HCT116 (cell line): ENCODE measurements at regions not wholly inside any gene's neighbourhood (a gene's known extent, or its start where the extent isn't known, plus 50 kb on each side); places are given as distances from the start of the nearest gene placed in this dataset.

Experiments used
- ATAC-seq: fragments of 200-7000 bp; cut with Tn5 transposase; 2 replicates; pipeline ENCODE4 v1.9.1; 2020; ENCODE audit warnings: mild to moderate bottlenecking, moderate library complexity
- BruUV-seq: library from RNA; stranded (reverse); fragments of 400-500 nt; replicated peaks from 2 replicates; lab custom pipeline; 2021; lab: Mats Ljungman, UMichigan
- CTCF ChIA-PET: fragments of 300-600 bp; sonication (Branson Sonifier 250); formaldehyde crosslinking; loops from one replicate; lab custom pipeline; 2021; ENCODE audit warnings: antibody characterized with exemption; lab: Charles Lee
- POLR2A ChIA-PET: fragments of 300-600, 350-600 bp; sonication (Branson Sonifier 250); formaldehyde crosslinking; loops from one replicate; lab custom pipeline; 2021; ENCODE audit warnings: antibody characterized with exemption; lab: Charles Lee
- RAD21 ChIA-PET, 2 experiments: fragments of 300-600 bp; sonication (Branson Sonifier 250); formaldehyde crosslinking; loops; one replicate each; lab custom pipeline; 2023; ENCODE audit warnings: low total read pairs in 2 of 2; ENCODE audit not compliant: uncharacterized antibody in 2 of 2, unreplicated experiment in 2 of 2, low non-redundant PET in 1 of 2; lab: Charles Lee
- DNase-seq: peaks from one replicate; pipeline ENCODE4 v3.0.0-alpha.2; 2010; ENCODE audit warnings: low read depth, low spot score
- H2AFZ ChIP-seq: fragments of 200-600 bp; shearing (Covaris generic), sonication (generic); 2 replicates; pipeline ENCODE4 v1.6.1; 2017; ENCODE audit warnings: low read depth, mixed run types, mixed read lengths, antibody characterized with exemption, low read length; ENCODE audit not compliant: poor library complexity, severe bottlenecking
- H3K27ac ChIP-seq: 2 replicates; pipeline ENCODE4 v1.5.1; 2012; ENCODE audit warnings: low read depth, low read length
- H3K27me3 ChIP-seq: fragments of 200-600 bp; sonication (generic); 2 replicates; pipeline ENCODE4 v1.6.1; 2016; ENCODE audit warnings: mixed run types, low read length, mixed read lengths; ENCODE audit not compliant: insufficient read depth
- H3K36me3 ChIP-seq, 2 experiments: fragments of 200-500 bp in 1 of 2; fragments of 200-600 bp in 1 of 2; sonication (Bioruptor generic) in 1 of 2; sonication (generic) in 1 of 2; 2 replicates each; pipeline versions ENCODE4 v1.5.1 to v1.6.1; 2014 to 2016; ENCODE audit warnings: low read length in 2 of 2, inconsistent platforms in 1 of 2, mixed read lengths in 1 of 2, mixed run types in 1 of 2; ENCODE audit not compliant: insufficient read depth in 2 of 2, control insufficient read depth in 1 of 2
- H3K4me1 ChIP-seq, 2 experiments: fragments of 200-600 bp in 1 of 2; sonication (generic) in 1 of 2; 2 replicates each; pipeline versions ENCODE4 v1.5.1 to v1.6.1; 2012 to 2017; ENCODE audit warnings: low read length in 2 of 2, inconsistent platforms in 1 of 2, mild to moderate bottlenecking in 1 of 2, mixed read lengths in 1 of 2, mixed run types in 1 of 2, moderate library complexity in 1 of 2; ENCODE audit not compliant: insufficient read depth in 2 of 2, control insufficient read depth in 1 of 2
- H3K4me2 ChIP-seq: fragments of 200-600 bp; sonication (generic); 2 replicates; pipeline ENCODE4 v1.6.1; 2017; ENCODE audit warnings: mixed run types, low read length, mixed read lengths
- H3K4me3 ChIP-seq, 2 experiments: fragments of 200-600 bp in 1 of 2; sonication (generic) in 1 of 2; replicated peaks in 1 of 2; 2 replicates each; pipeline ENCODE4 v1.5.1; 2011 to 2016; ENCODE audit warnings: low read length in 2 of 2, control low read depth in 1 of 2, low read depth in 1 of 2, mild to moderate bottlenecking in 1 of 2, mixed read lengths in 1 of 2, mixed run types in 1 of 2
- H3K79me2 ChIP-seq: fragments of 200-600 bp; sonication (generic); 2 replicates; pipeline ENCODE4 v1.6.1; 2017; ENCODE audit warnings: mild to moderate bottlenecking, mixed run types, low read length, moderate library complexity, mixed read lengths; ENCODE audit not compliant: insufficient read depth
- H3K9ac ChIP-seq: fragments of 200-600 bp; sonication (generic); 2 replicates; pipeline ENCODE4 v1.6.1; 2016; ENCODE audit warnings: low read length, mixed read lengths
- H3K9me2 ChIP-seq: fragments of 200-600 bp; sonication (generic), shearing (Covaris generic); 2 replicates; pipeline ENCODE4 v1.6.1; 2017; ENCODE audit warnings: mixed run types, mild to moderate bottlenecking, moderate library complexity; ENCODE audit not compliant: insufficient read depth
- H3K9me3 ChIP-seq, 2 experiments: fragments of 200-500 bp in 1 of 2; fragments of 200-600 bp in 1 of 2; sonication (Bioruptor generic) in 1 of 2; sonication (generic) in 1 of 2; 2 replicates each; pipeline ENCODE4 v1.6.1; 2014 to 2017; ENCODE audit warnings: low read length in 2 of 2, mixed read lengths in 2 of 2, inconsistent platforms in 1 of 2, low read depth in 1 of 2, mild to moderate bottlenecking in 1 of 2, mixed run types in 1 of 2, moderate library complexity in 1 of 2; ENCODE audit not compliant: control insufficient read depth in 1 of 2, insufficient read depth in 1 of 2
- H4K20me1 ChIP-seq: fragments of 200-600 bp; sonication (generic), shearing (Covaris generic); 2 replicates; pipeline ENCODE4 v1.6.1; 2017; ENCODE audit warnings: mixed run types, mild to moderate bottlenecking, moderate library complexity; ENCODE audit not compliant: insufficient read depth
- CBX3 ChIP-seq: IDR thresholded peaks from 2 replicates; pipeline ENCODE4 v1.6.1; 2012; ENCODE audit warnings: low read depth
- CEBPB ChIP-seq: IDR thresholded peaks from 2 replicates; pipeline ENCODE4 v1.6.1; 2012; ENCODE audit warnings: low read depth
- CTCF ChIP-seq, 3 experiments: fragments of 200-600 bp in 1 of 3; sonication (generic) in 1 of 3; IDR thresholded peaks in 2 of 3; conservative IDR thresholded peaks in 1 of 3; 2 replicates each; pipeline ENCODE4 v1.5.1; 2012 to 2017; ENCODE audit warnings: low read depth in 2 of 3, low read length in 2 of 3, antibody characterized with exemption in 1 of 3, borderline replicate concordance in 1 of 3, control low read depth in 1 of 3, mild to moderate bottlenecking in 1 of 3, mixed read lengths in 1 of 3, mixed run types in 1 of 3, moderate library complexity in 1 of 3; ENCODE audit not compliant: insufficient read depth in 1 of 3
- EGR1 ChIP-seq: IDR thresholded peaks from 2 replicates; pipeline ENCODE4 v1.6.1; 2012; ENCODE audit warnings: low read depth
- ELF1 ChIP-seq: IDR thresholded peaks from 2 replicates; pipeline ENCODE4 v1.6.1; 2012; ENCODE audit warnings: low read depth, borderline replicate concordance
- EZH2 ChIP-seq: fragments of 200-600 bp; sonication (generic); IDR thresholded peaks from 2 replicates; pipeline ENCODE4 v1.6.1; 2017; ENCODE audit warnings: antibody characterized with exemption, mixed run types
- FOSL1 ChIP-seq: IDR thresholded peaks from 2 replicates; pipeline ENCODE4 v1.6.1; 2012; ENCODE audit warnings: low read depth
- JUND ChIP-seq: IDR thresholded peaks from 2 replicates; pipeline ENCODE4 v1.6.1; 2012
- POLR2A ChIP-seq: IDR thresholded peaks from 2 replicates; pipeline ENCODE4 v1.7.0; 2011; ENCODE audit warnings: borderline replicate concordance; ENCODE audit not compliant: insufficient read depth, insufficient read length; ENCODE audit errors: extremely low read depth
- POLR2AphosphoS5 ChIP-seq: IDR thresholded peaks from 2 replicates; pipeline ENCODE4 v1.6.1; 2011; ENCODE audit warnings: mild to moderate bottlenecking, low read depth, low read length, moderate library complexity
- SRF ChIP-seq: IDR thresholded peaks from 2 replicates; pipeline ENCODE4 v1.6.1; 2012; ENCODE audit warnings: low read depth
- TCF7L2 ChIP-seq: IDR thresholded peaks from 2 replicates; pipeline ENCODE4 v1.7.0; 2011; ENCODE audit warnings: borderline replicate concordance, inconsistent platforms; ENCODE audit not compliant: insufficient read depth, insufficient read length; ENCODE audit errors: extremely low read depth
- ZBTB33 ChIP-seq: IDR thresholded peaks from 2 replicates; pipeline ENCODE4 v1.6.1; 2011; ENCODE audit warnings: mild to moderate bottlenecking, low read length, moderate library complexity; ENCODE audit not compliant: insufficient replicate concordance; ENCODE audit errors: extremely low read depth
- ZFX ChIP-seq: fragments of 450-650 bp; IDR thresholded peaks from 2 replicates; pipeline ENCODE4 v1.6.1; 2017
- ZNF274 ChIP-seq: fragments of 200-500 bp; sonication (Bioruptor generic); IDR thresholded peaks from 2 replicates; pipeline ENCODE4 v1.6.1; 2014; ENCODE audit warnings: mild to moderate bottlenecking, low read depth, low read length, inconsistent platforms
- intact Hi-C: fragments of 100-400 bp; cut with micrococcal nuclease; formaldehyde crosslinking; loops from 2 replicates; pipeline ENCODE4 v1.10.0; 2022
- TF ChIP-seq, protein P1 (sequence below): IDR thresholded peaks from 2 replicates; pipeline ENCODE4 v1.6.1; 2012
- TF ChIP-seq, protein P2 (sequence below): IDR thresholded peaks from 2 replicates; pipeline ENCODE4 v1.6.1; 2012

DNA sequence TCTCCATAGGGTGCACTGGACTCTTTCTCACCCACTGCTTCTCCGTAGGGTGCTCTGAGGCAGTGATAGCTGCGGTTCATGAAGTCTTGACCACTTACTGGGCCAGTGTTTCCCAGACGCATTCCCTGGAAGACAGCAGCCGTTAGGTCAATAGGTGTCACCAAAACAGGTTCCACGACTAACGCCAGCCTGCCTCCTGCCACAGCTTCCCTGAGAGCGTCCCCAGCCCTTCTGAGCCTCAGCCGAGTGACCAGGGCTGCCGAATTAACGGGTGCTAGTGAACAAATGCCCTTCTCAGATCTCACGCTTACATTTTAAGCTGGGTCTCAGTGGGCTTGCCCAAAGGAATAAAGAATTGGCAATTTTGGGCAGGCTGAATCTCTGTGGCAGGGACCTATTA is 188.7 kb upstream of the TNRC6C start:
- no TSS peak for BruUV-seq
- H3K4me1 ChIP-seq, result peaks cover 0 to 19% of the 10 kb centered on the region in 2 experiments; a peak in 2 of 4 replicates
- no peak overlapping the region for H3K9ac ChIP-seq
- H3K79me2 ChIP-seq, result no peaks in the 10 kb centered on the region
- POLR2A ChIA-PET, result no interaction called here
- no peak overlapping the region for H3K4me3 ChIP-seq
- CTCF ChIA-PET, result no interaction called here
- no peak overlapping the region for H3K27ac ChIP-seq
- H4K20me1 ChIP-seq, result no peaks in the 10 kb centered on the region
- H3K9me3 ChIP-seq, result no peaks in the 10 kb centered on the region
- H3K4me2 ChIP-seq, result no peak overlapping the region
- no peaks in the 10 kb centered on the region for H3K9me2 ChIP-seq
- peaks cover 6% of the 10 kb centered on the region; the same call in 1 of the 2 replicates for H3K27me3 ChIP-seq
- DNase-seq (no peak), ATAC-seq (no peak)
- H2AFZ ChIP-seq, result no peak overlapping the region
- intact Hi-C loops, result loop anchor here (5.0 kb wide), 1 partner anchor 188 kb away; the partner anchor contains the start of gene TNRC6C
- RAD21 ChIA-PET, result no interaction called here
- H3K36me3 ChIP-seq, result no peaks in the 10 kb centered on the region
- no peak for TF ChIP-seq POLR2A
- no peak for TF ChIP-seq POLR2AphosphoS5
- no peak for TF ChIP-seq ELF1
- TF ChIP-seq CTCF (IDR thresholded peaks at IDR 0.05 in 2 of 3, conservative IDR thresholded peaks at IDR 0.05 in 1 of 3; ENCODE audit: borderline replicate concordance in 1 of 3, insufficient read depth in 1 of 3, low read depth in 2 of 3, low read length in 2 of 3), result no peak
- TF ChIP-seq JUND, result no peak
- no peak for TF ChIP-seq TCF7L2
- TF ChIP-seq ZFX, result no peak
- TF ChIP-seq SRF, result no peak
- TF ChIP-seq ZBTB33, result no peak
- no peak for TF ChIP-seq FOSL1
- TF ChIP-seq EGR1, result no peak
- no peak for TF ChIP-seq CEBPB
- TF ChIP-seq ZNF274, result no peak
- TF ChIP-seq EZH2, result no peak
- TF ChIP-seq, protein P1, sequence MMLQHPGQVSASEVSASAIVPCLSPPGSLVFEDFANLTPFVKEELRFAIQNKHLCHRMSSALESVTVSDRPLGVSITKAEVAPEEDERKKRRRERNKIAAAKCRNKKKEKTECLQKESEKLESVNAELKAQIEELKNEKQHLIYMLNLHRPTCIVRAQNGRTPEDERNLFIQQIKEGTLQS, result no peak
- TF ChIP-seq, protein P2, sequence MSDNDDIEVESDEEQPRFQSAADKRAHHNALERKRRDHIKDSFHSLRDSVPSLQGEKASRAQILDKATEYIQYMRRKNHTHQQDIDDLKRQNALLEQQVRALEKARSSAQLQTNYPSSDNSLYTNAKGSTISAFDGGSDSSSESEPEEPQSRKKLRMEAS, result no peak
- no peak for TF ChIP-seq CBX3
